ENCODE measurements at regions not wholly inside any gene's neighbourhood (a gene's known extent, or its start where the extent isn't known, plus 50 kb on each side); places are given as distances from the start of the nearest gene placed in this dataset.
"Not testable (repeated sequence)": the region's sequence is repeated elsewhere in the genome, so short reads cannot be mapped to it uniquely, and the experiment has no call there.

DNA sequence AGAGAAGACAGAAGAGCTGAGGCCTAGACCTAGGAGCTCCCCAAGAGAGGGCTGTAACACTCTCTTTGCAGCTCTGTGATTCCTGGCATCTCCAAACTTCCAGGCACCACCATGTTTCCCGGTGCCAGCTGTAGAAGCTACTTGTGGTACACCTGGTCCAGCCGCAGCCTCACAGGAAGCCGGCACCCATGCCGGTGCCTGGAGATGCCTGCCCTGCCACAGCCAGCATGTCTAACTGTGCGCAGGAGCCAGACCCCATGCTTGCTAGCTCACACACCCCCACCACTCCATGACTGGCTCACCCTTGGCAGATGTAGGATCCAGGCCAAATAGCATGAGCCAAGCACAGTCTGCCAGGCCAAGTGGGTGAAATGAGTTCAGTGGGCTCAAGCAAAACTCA lies 211.7 kb upstream of the GNAI1 start:
- ATAC-seq (replicated peaks) (no peak), DNase-seq (no peak)
- Mint-ChIP-seq H3K4me1 (ENCODE audit: low read depth in 2 of 2) (no peaks in the 10 kb centered on the region), H3K4me3 (no peak overlapping the region), H3K27me3 (no peaks in the 10 kb centered on the region), H3K9me3 (peaks cover 4 to 17% of the 10 kb centered on the region in 2 donors), H3K36me3 (ENCODE audit: insufficient read depth) (no peaks in the 10 kb centered on the region), H3K27ac (no peak overlapping the region)

DNA sequence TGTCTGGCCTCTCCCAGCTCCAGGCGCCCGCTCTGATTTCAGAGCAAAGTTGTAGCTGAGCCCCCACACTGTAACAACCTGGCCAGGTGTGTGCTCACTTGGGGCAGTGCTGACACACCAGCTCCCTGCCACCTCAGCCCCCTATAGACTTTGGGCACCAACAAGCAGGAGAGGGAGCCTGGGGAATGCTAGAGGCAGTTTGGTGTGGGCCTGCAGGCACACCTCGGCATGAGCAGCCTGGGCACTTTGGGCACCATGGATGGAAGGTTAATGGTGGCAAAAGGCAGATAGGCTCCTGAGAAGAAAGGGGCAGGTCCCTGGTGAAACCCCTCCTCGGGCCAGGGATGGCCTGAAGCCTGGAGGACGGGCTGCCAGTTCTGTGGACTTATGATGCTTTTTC lies 212.7 kb upstream of the GNAI1 start:
- H3K4me1 Mint-ChIP-seq (ENCODE audit: low read depth in 2 of 2): no peaks in the 10 kb centered on the region
- no peak for ATAC-seq (replicated peaks)
- H3K9me3 Mint-ChIP-seq: peaks cover 7 to 23% of the 10 kb centered on the region in 2 donors
- no peaks in the 10 kb centered on the region for H3K27me3 Mint-ChIP-seq
- no peak for DNase-seq
- H3K27ac Mint-ChIP-seq: no peak overlapping the region
- H3K36me3 Mint-ChIP-seq (ENCODE audit: insufficient read depth): no peaks in the 10 kb centered on the region
- no peak overlapping the region for H3K4me3 Mint-ChIP-seq

DNA sequence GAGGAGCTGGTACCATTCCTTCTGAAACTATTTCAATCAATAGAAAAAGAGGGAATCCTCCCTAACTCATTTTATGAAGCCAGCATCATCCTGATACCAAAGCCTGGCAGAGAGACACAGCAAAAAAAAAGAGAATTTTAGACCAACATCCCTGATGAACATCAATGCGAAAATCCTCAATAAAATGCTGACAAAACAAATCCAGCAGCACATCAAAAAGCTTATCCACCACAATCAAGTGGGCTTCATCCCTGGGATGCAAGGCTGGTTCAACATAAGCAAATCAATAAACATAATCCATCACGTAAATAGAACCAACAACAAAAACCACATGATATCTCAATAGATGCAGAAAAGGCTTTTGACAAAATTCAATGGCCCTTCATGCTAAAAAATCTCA lies 216.0 kb upstream of the GNAI1 start:
- H3K36me3 Mint-ChIP-seq (ENCODE audit: insufficient read depth); H3K4me1 Mint-ChIP-seq (ENCODE audit: low read depth in 2 of 2); H3K4me3 Mint-ChIP-seq; DNase-seq; H3K27me3 Mint-ChIP-seq; H3K27ac Mint-ChIP-seq; ATAC-seq (replicated peaks): not testable (repeated sequence)
- peaks cover 13 to 27% of the 10 kb centered on the region in 2 donors for H3K9me3 Mint-ChIP-seq

DNA sequence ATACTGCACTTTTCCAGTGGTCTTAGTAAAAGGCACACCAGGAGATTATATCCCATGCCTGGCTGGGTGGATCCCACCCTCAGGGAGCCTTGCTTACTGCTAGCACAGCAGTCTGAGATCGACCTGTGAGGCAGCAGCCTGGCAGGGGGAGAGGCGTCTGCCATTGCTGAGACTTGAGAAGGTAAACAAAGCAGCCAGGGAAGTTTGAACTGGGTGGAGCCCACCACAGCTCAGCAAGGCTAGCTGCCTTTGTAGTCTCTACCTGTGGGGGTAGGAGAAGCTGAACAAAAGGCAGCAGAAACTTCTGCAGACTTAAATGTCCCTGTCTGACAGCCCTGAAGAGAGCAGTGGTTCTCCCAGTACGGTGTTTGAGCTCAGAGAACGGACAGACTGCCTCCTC lies 219.3 kb upstream of the GNAI1 start:
- DNase-seq; ATAC-seq (replicated peaks); H3K4me1 Mint-ChIP-seq (ENCODE audit: low read depth in 2 of 2); H3K27ac Mint-ChIP-seq; H3K4me3 Mint-ChIP-seq; H3K36me3 Mint-ChIP-seq (ENCODE audit: insufficient read depth); H3K27me3 Mint-ChIP-seq: not testable (repeated sequence)
- peaks cover 13 to 34% of the 10 kb centered on the region in 2 donors for H3K9me3 Mint-ChIP-seq

DNA sequence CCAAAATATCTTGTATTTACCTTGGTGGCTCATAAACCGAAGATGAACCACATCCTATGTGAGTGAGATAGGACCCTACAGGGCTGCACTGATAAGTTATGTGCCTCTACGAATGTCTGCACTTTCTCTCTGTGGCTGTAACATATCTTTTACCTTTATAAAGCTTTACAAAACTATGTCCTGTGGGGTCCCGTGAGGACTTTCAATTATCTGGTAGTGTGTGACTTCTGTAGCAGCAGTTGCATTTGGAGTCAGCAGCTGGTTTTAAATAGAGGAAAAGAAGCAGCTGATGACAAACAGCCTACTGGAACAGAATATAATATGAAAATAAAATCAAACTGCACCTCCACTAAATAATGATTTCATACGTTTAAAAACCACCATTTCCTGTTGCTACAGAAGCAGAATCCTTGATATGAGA lies 222.4 kb upstream of the GNAI1 start:
- H3K4me3 Mint-ChIP-seq: no peak overlapping the region
- H3K36me3 Mint-ChIP-seq (ENCODE audit: insufficient read depth): no peaks in the 10 kb centered on the region
- ATAC-seq (replicated peaks) (no peak), DNase-seq (no peak)
- no peaks in the 10 kb centered on the region for H3K4me1 Mint-ChIP-seq (ENCODE audit: low read depth in 2 of 2)
- H3K9me3 Mint-ChIP-seq: peaks cover 11 to 29% of the 10 kb centered on the region in 2 donors
- no peaks in the 10 kb centered on the region for H3K27me3 Mint-ChIP-seq
- H3K27ac Mint-ChIP-seq: no peak overlapping the region

DNA sequence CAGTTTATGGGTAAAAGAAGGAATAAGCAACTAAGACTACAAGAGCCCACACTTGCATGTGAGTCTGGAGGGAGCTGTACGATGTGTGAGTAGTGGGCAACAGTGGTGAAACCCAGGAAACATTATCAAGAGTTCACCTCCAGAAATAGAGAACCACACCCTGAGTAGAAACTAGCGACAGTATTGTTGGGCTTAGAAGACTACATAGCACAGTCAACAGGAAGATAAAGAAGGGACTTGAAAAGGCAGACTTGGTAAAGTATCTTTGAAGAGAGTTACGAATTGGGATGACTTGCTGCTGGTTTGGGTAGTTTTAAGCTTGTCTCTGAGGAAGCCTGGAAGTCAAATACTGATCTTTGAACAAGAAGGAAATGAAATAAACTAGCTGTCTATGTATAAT lies 223.2 kb upstream of the GNAI1 start:
- Mint-ChIP-seq H3K9me3 (peaks cover 10 to 24% of the 10 kb centered on the region in 2 donors), H3K27ac (no peak overlapping the region), H3K4me3 (no peak overlapping the region), H3K36me3 (ENCODE audit: insufficient read depth) (no peaks in the 10 kb centered on the region), H3K27me3 (no peaks in the 10 kb centered on the region), H3K4me1 (ENCODE audit: low read depth in 2 of 2) (no peaks in the 10 kb centered on the region)
- DNase-seq (no peak), ATAC-seq (replicated peaks) (no peak)

DNA sequence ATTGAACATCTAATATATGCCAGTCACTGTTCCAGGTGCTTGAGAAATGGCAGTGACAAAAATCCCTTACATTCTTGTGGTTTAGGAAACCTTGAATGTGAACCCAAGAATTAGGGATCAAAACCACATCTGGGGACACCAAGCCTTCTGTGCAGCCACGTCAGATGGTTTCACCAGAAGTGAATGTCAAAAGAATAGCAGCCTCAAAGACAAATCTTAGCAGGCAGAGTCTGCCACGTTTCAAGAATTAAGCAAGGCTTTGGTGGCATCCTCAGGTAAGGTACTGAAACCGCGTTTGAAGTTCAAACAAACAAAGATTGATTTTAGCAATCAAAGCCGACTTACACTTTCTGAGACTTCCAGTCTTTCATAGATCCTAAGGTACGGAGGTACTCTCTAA lies 225.5 kb upstream of the GNAI1 start:
- DNase-seq (no peak), ATAC-seq (replicated peaks) (no peak)
- Mint-ChIP-seq H3K4me3 (no peak overlapping the region), H3K4me1 (ENCODE audit: low read depth in 2 of 2) (no peaks in the 10 kb centered on the region), H3K27ac (no peak overlapping the region), H3K27me3 (no peaks in the 10 kb centered on the region), H3K36me3 (ENCODE audit: insufficient read depth) (no peaks in the 10 kb centered on the region), H3K9me3 (peaks cover 8 to 19% of the 10 kb centered on the region in 2 donors)

DNA sequence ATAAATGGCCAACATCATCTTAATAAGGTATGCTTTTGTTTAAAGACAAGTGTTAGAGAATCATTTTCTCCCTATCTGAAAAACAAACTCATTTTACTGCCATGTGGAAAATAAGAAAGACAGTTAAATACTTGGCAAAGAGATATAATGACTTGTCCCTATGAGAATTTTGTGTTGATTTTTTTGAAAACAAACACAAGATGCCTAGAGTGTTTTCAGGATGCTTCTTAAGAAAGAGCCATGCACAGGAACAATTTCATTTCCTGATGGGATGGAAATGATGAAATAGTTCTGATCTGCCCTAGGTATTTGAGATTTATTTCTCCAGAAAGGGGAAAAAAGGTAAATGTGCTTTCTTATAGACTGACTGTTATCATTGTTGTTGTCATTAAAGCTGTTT lies 237.5 kb upstream of the GNAI1 start:
- ATAC-seq (replicated peaks): no peak
- Mint-ChIP-seq H3K9me3 (peaks cover 5 to 17% of the 10 kb centered on the region in 2 donors), H3K27ac (no peak overlapping the region), H3K4me1 (ENCODE audit: low read depth in 2 of 2) (no peaks in the 10 kb centered on the region), H3K27me3 (no peaks in the 10 kb centered on the region), H3K36me3 (ENCODE audit: insufficient read depth) (no peaks in the 10 kb centered on the region), H3K4me3 (no peak overlapping the region)
- no peak for DNase-seq

DNA sequence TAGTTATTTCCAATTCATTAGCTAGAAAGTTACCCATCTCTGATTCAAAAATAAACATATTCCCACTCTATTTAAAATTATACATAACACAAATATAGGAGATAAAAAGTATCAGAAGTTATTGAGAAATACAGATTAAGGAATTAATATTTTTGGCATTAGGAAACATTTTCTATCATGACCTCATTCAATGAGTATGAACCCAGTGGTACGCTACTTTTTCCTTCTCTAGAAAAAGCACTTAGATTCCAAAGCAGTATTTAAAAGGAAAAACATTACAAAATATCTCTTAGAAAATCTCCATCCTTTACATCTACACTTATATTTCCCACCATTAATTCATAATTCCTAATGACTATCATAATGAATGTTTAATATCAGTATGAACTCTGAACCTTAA lies 240.6 kb upstream of the GNAI1 start:
- Mint-ChIP-seq H3K9me3 (peaks cover 9 to 13% of the 10 kb centered on the region in 2 donors), H3K27ac (no peak overlapping the region), H3K4me1 (ENCODE audit: low read depth in 2 of 2) (no peaks in the 10 kb centered on the region), H3K4me3 (no peak overlapping the region), H3K27me3 (no peaks in the 10 kb centered on the region), H3K36me3 (ENCODE audit: insufficient read depth) (no peaks in the 10 kb centered on the region)
- ATAC-seq (replicated peaks): no peak
- DNase-seq: no peak

DNA sequence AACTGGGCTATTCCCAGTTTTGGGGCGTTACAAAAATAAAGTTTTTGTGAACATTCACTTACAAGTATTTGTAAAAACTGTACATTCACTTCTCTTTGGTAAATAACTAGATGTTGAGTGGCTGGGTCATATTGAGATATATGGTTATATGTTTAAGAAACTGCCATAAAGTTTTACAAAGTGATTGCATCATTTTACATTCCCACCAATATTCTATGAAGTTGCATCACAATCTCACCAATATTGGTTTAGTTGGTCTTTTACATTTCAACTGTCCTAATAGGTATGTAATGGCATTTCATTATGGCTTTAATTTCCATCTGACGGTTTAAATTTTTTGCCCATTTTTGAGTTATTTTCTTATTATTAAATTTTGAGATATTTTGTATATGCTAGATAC lies 251.7 kb upstream of the GNAI1 start:
- Mint-ChIP-seq H3K4me1 (ENCODE audit: low read depth in 2 of 2) (no peaks in the 10 kb centered on the region), H3K27me3 (no peaks in the 10 kb centered on the region), H3K36me3 (ENCODE audit: insufficient read depth) (no peaks in the 10 kb centered on the region), H3K9me3 (peaks cover 4 to 8% of the 10 kb centered on the region in 2 donors), H3K4me3 (no peak overlapping the region), H3K27ac (no peak overlapping the region)
- ATAC-seq (replicated peaks) (no peak), DNase-seq (no peak)

DNA sequence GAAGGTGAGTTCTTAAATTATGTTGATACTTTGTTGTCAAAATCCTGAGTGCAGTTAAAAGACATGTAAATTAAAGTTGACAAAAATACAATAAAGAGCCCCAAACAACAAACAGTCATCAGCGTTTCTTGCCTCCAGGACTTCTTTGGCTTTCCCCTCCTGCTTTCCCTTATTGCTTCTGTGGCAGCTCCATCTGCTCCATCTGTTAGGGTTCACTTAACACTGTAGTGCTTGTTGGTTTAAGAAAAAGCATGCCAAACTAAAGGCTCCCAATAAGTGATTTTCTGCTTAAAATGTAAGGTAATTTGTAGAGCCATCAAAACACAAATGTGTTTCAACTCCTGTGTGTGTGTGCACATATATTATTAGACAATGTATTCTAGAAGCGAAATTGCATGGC lies 254.3 kb upstream of the GNAI1 start:
- H3K27ac Mint-ChIP-seq: no peak overlapping the region
- H3K9me3 Mint-ChIP-seq: peaks cover 4 to 8% of the 10 kb centered on the region in 2 donors
- H3K4me3 Mint-ChIP-seq: no peak overlapping the region
- ATAC-seq (replicated peaks) (no peak), DNase-seq (no peak)
- no peaks in the 10 kb centered on the region for H3K4me1 Mint-ChIP-seq (ENCODE audit: low read depth in 2 of 2)
- no peaks in the 10 kb centered on the region for H3K36me3 Mint-ChIP-seq (ENCODE audit: insufficient read depth)
- no peaks in the 10 kb centered on the region for H3K27me3 Mint-ChIP-seq

DNA sequence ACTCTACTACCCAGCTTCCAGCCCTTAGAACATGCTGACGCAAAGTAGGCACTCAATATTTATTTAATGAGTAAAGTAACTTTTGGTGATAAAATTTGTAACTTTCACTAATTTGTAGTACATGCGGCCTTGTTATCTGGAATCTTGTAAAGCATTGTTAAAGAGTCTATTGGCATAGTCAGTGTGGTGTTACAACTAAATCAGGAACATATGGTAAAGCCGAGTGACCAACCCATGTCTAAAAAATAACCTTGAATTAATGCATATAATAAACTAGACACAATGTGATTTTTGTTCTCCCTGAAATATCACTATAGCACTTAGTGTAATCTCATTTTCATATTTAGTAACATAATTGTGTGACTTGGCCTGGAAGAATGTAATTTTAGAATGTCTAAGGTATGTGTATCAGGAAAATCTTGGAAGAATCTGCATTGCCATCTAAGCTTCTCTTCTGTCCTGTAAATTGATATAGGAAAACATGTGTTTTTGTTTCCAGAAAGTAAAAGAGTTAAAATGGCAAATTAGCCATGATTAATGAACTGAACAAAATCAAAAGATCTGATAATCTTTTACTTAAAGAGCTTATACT lies 256.7 kb upstream of the GNAI1 start:
- H3K27me3 Mint-ChIP-seq: no peaks in the 10 kb centered on the region

DNA sequence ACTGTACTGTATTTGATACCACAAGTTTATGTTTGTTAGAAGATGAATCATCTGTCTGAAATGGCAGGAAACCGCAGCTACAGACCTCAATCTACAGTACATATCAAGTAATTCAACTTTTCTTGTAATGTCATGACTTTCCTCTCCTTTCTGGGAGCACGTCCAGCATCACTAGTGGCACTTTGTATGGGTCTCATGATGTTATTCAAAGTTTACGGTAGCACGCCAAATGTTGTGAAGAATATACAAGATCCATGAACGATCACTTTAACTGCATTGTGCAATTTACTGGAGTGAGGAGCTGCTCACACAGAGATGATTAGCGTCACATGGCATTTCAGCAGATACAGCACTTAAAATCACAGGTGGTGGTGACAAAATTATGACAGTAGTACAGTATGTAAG lies 257.8 kb upstream of the GNAI1 start:
- H3K36me3 Mint-ChIP-seq (ENCODE audit: insufficient read depth): no peaks in the 10 kb centered on the region
- DNase-seq: no peak
- H3K4me1 Mint-ChIP-seq (ENCODE audit: low read depth in 2 of 2): no peaks in the 10 kb centered on the region
- H3K27ac Mint-ChIP-seq: no peak overlapping the region
- no peaks in the 10 kb centered on the region for H3K27me3 Mint-ChIP-seq
- ATAC-seq (replicated peaks): no peak
- H3K9me3 Mint-ChIP-seq: peaks cover 4 to 8% of the 10 kb centered on the region in 2 donors
- no peak overlapping the region for H3K4me3 Mint-ChIP-seq

More for the DNA sequence above, 256.7 kb upstream of the GNAI1 start:
- DNase-seq (no peak), ATAC-seq (replicated peaks) (no peak)
- H3K4me3 Mint-ChIP-seq: no peak overlapping the region
- peaks cover 4 to 8% of the 10 kb centered on the region in 2 donors for H3K9me3 Mint-ChIP-seq
- no peak overlapping the region for H3K27ac Mint-ChIP-seq
- no peaks in the 10 kb centered on the region for H3K4me1 Mint-ChIP-seq (ENCODE audit: low read depth in 2 of 2)
- H3K36me3 Mint-ChIP-seq (ENCODE audit: insufficient read depth): no peaks in the 10 kb centered on the region

DNA sequence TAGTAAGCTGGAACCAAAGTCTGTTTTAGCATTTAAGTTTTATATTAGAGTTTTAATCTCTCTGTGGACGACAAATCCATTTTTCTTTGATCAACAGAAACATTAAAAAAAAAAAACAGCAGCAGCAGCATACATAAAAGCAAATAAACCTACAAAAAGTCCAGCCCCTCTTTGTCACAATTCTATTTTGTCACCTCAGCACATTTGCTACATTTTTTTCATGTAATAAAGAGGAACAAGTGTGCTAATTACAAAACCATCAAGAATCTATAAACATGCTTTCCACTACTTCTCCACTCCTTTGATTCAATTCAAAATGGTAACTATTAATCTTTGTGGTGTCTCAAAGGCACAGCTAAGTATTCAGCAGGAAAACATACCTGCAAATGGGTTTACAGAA lies 259.8 kb upstream of the GNAI1 start:
- no peak for DNase-seq

DNA sequence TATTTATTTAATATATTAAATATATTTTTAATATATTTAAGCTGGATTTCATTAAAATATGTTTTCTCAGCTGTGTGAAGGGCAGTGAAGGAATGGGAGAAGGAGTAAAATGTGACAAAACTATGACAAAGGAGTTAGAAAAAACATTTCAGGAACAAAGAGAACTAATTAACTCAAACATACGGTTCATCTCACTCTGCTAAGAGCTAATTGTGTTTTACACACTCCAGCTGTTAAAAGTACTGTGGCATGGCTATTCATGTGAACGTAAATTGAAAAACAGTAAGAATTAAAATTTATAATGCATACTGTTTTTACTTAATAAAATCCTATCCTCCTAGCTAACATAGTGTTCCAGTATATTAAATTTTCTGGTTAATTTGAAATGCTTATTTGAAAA lies 262.5 kb upstream of the GNAI1 start:
- DNase-seq (no peak), ATAC-seq (replicated peaks) (no peak)
- Mint-ChIP-seq H3K27ac (no peak overlapping the region), H3K27me3 (no peaks in the 10 kb centered on the region), H3K4me1 (ENCODE audit: low read depth in 2 of 2) (no peaks in the 10 kb centered on the region), H3K9me3 (peaks cover 4 to 8% of the 10 kb centered on the region in 2 donors), H3K36me3 (ENCODE audit: insufficient read depth) (no peaks in the 10 kb centered on the region), H3K4me3 (no peak overlapping the region)

More for the DNA sequence above, 259.8 kb upstream of the GNAI1 start:
- ATAC-seq (replicated peaks): no peak
- H3K27me3 Mint-ChIP-seq: no peaks in the 10 kb centered on the region
- H3K9me3 Mint-ChIP-seq: peaks cover 6 to 13% of the 10 kb centered on the region in 2 donors
- H3K36me3 Mint-ChIP-seq (ENCODE audit: insufficient read depth): no peaks in the 10 kb centered on the region
- H3K4me3 Mint-ChIP-seq: no peak overlapping the region
- no peak overlapping the region for H3K27ac Mint-ChIP-seq
- H3K4me1 Mint-ChIP-seq (ENCODE audit: low read depth in 2 of 2): no peaks in the 10 kb centered on the region

Measured in effector memory CD8-positive, alpha-beta T cell (primary cell).